ENCODE measurements at regions not wholly inside any gene's neighbourhood (a gene's known extent, or its start where the extent isn't known, plus 50 kb on each side); places are given as distances from the start of the nearest gene placed in this dataset.

DNA sequence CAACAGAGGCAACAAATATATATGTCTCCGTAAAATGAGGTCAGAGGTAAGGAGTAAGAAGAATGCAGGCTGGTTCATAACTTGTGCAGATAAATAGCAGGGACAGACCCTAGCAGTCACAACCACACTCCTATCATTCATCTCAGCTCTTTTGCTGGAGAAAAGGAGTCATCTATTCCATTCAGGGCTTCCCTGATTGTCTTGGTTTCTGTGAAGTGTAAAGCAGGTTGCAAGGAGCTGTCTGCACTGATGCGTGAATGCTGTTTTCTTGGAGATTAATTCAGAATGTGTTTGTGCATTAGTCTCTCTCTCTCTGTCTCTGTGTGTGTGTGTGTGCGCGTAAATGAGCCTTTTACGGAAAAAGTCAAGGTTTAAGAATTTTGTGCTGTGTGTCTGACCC, 643.3 kb upstream of the SORCS1 start:
- TF ChIP-seq, protein P1, sequence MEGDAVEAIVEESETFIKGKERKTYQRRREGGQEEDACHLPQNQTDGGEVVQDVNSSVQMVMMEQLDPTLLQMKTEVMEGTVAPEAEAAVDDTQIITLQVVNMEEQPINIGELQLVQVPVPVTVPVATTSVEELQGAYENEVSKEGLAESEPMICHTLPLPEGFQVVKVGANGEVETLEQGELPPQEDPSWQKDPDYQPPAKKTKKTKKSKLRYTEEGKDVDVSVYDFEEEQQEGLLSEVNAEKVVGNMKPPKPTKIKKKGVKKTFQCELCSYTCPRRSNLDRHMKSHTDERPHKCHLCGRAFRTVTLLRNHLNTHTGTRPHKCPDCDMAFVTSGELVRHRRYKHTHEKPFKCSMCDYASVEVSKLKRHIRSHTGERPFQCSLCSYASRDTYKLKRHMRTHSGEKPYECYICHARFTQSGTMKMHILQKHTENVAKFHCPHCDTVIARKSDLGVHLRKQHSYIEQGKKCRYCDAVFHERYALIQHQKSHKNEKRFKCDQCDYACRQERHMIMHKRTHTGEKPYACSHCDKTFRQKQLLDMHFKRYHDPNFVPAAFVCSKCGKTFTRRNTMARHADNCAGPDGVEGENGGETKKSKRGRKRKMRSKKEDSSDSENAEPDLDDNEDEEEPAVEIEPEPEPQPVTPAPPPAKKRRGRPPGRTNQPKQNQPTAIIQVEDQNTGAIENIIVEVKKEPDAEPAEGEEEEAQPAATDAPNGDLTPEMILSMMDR (conservative IDR thresholded peaks at IDR 0.05 in 1 of 2, IDR thresholded peaks at IDR 0.05 in 1 of 2; ENCODE audit: low read depth in 1 of 2, low read length in 2 of 2) = no peak
- TF ChIP-seq EZH2 (IDR thresholded peaks at IDR 0.05; ENCODE audit: low read length, missing control alignments) = no peak

Data from fibroblast of lung (primary cell).